Putamen (tissue), 1 donor: ENCODE measurements at regions not wholly inside any gene's neighbourhood (a gene's known extent, or its start where the extent isn't known, plus 50 kb on each side); places are given as distances from the start of the nearest gene placed in this dataset.

Source experiments
- DNase-seq: peaks from one replicate; pipeline ENCODE4 v3.0.0-alpha.2; 2016; ENCODE audit warnings: low spot score

- peak; percentile 8 for DNase-seq
These were observed 52.8 kb upstream of the FILIP1 start for GRCh38 chr6:75546381-75546780.

GRCh38 chr6:75550544-75551167, 51.0 kb upstream of the SENP6 start:
- DNase-seq: no peak

- DNase-seq: no peak
These were observed 50.2 kb upstream of the SENP6 start for GRCh38 chr6:75551367-75551952.
